GM19455 (cell line): ENCODE measurements at regions not wholly inside any gene's neighbourhood (a gene's known extent, or its start where the extent isn't known, plus 50 kb on each side); places are given as distances from the start of the nearest gene placed in this dataset.

Source experiments
- ATAC-seq: cut with Tn5 transposase; IDR thresholded peaks from one replicate; pipeline ENCODE4 v1.9.1; 2021; ENCODE audit not compliant: unreplicated experiment

GRCh38 chr2:18154812-18155211 is 276.3 kb downstream of the KCNS3 start:
- no peak for ATAC-seq

GRCh38 chr2:18154259-18154658 is 275.8 kb downstream of the KCNS3 start:
- ATAC-seq = no peak

GRCh38 chr2:18153741-18154140 is 275.3 kb downstream of the KCNS3 start:
- no peak for ATAC-seq

- no peak for ATAC-seq
These were observed 272.8 kb downstream of the KCNS3 start for GRCh38 chr2:18151237-18151636.

GRCh38 chr2:18149660-18150246 is 271.3 kb downstream of the KCNS3 start:
- ATAC-seq = peak; percentile 78

GRCh38 chr2:18136881-18137475 is 258.5 kb downstream of the KCNS3 start:
- ATAC-seq = no peak

- ATAC-seq = no peak
These were observed 254.8 kb downstream of the KCNS3 start for GRCh38 chr2:18133310-18133709.

- ATAC-seq = no peak
These were observed 254.2 kb downstream of the KCNS3 start for GRCh38 chr2:18132697-18133096.

GRCh38 chr2:18131761-18132160 is 253.3 kb downstream of the KCNS3 start:
- no peak for ATAC-seq

- no peak for ATAC-seq
These were observed 250.9 kb downstream of the KCNS3 start for GRCh38 chr2:18129348-18129747.

- ATAC-seq = no peak
These were observed 246.8 kb downstream of the KCNS3 start for GRCh38 chr2:18125303-18125702.

GRCh38 chr2:18124116-18124835 is 245.8 kb downstream of the KCNS3 start:
- no peak for ATAC-seq

- ATAC-seq = no peak
These were observed 245.1 kb downstream of the KCNS3 start for GRCh38 chr2:18123577-18123976.

GRCh38 chr2:18123211-18123570 is 244.7 kb downstream of the KCNS3 start:
- no peak for ATAC-seq

GRCh38 chr2:18122544-18123210 is 244.2 kb downstream of the KCNS3 start:
- no peak for ATAC-seq

- no peak for ATAC-seq
These were observed 241.4 kb downstream of the KCNS3 start for GRCh38 chr2:18119883-18120282.

GRCh38 chr2:18118703-18119102 is 240.2 kb downstream of the KCNS3 start:
- no peak for ATAC-seq

GRCh38 chr2:18117592-18117991 is 239.1 kb downstream of the KCNS3 start:
- ATAC-seq = peak; percentile 93

- no peak for ATAC-seq
These were observed 231.8 kb downstream of the KCNS3 start for GRCh38 chr2:18110222-18110621.

- ATAC-seq = no peak
These were observed 228.4 kb downstream of the KCNS3 start for GRCh38 chr2:18106841-18107240.

- ATAC-seq = no peak
These were observed 227.5 kb downstream of the KCNS3 start for GRCh38 chr2:18105929-18106328.
